ENCODE measurements at regions not wholly inside any gene's neighbourhood (a gene's known extent, or its start where the extent isn't known, plus 50 kb on each side); places are given as distances from the start of the nearest gene placed in this dataset.

DNA sequence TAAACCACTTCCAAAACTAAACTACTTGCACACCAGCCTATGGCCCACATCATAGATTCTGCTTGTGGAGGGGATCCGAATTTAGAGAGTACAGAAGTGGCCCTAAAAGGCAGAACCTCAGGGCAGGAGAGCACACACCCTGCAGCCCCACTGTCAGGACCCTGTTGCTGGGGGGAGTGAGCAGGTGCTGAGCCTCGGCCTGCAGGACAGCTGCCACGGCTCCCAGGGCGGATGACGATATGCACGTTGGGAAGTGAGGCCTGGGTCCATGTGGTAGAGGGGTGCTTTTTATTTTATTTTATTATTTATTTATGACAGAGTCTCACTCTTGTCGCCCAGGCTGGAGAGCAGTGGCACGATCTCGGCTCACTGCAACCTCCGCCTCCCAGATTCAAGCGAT lies 73.5 kb downstream of the TNFAIP2 start:
- H3K4me1 Mint-ChIP-seq (ENCODE audit: low read depth): peaks cover 4% of the 10 kb centered on the region
- peaks cover 6% of the 10 kb centered on the region for H3K9me3 Mint-ChIP-seq (ENCODE audit: low read depth)
- H3K4me3 Mint-ChIP-seq (ENCODE audit: low read depth): no peak overlapping the region
- DNase-seq (ENCODE audit: low spot score, unreplicated experiment): no peak
- H3K27me3 Mint-ChIP-seq: no peaks in the 10 kb centered on the region
- H3K27ac Mint-ChIP-seq: no peak overlapping the region
- H3K36me3 Mint-ChIP-seq (ENCODE audit: insufficient read depth): no peaks in the 10 kb centered on the region
- TF ChIP-seq, protein P1, sequence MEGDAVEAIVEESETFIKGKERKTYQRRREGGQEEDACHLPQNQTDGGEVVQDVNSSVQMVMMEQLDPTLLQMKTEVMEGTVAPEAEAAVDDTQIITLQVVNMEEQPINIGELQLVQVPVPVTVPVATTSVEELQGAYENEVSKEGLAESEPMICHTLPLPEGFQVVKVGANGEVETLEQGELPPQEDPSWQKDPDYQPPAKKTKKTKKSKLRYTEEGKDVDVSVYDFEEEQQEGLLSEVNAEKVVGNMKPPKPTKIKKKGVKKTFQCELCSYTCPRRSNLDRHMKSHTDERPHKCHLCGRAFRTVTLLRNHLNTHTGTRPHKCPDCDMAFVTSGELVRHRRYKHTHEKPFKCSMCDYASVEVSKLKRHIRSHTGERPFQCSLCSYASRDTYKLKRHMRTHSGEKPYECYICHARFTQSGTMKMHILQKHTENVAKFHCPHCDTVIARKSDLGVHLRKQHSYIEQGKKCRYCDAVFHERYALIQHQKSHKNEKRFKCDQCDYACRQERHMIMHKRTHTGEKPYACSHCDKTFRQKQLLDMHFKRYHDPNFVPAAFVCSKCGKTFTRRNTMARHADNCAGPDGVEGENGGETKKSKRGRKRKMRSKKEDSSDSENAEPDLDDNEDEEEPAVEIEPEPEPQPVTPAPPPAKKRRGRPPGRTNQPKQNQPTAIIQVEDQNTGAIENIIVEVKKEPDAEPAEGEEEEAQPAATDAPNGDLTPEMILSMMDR (IDR thresholded peaks at IDR 0.05; ENCODE audit: unreplicated experiment): no peak

DNA sequence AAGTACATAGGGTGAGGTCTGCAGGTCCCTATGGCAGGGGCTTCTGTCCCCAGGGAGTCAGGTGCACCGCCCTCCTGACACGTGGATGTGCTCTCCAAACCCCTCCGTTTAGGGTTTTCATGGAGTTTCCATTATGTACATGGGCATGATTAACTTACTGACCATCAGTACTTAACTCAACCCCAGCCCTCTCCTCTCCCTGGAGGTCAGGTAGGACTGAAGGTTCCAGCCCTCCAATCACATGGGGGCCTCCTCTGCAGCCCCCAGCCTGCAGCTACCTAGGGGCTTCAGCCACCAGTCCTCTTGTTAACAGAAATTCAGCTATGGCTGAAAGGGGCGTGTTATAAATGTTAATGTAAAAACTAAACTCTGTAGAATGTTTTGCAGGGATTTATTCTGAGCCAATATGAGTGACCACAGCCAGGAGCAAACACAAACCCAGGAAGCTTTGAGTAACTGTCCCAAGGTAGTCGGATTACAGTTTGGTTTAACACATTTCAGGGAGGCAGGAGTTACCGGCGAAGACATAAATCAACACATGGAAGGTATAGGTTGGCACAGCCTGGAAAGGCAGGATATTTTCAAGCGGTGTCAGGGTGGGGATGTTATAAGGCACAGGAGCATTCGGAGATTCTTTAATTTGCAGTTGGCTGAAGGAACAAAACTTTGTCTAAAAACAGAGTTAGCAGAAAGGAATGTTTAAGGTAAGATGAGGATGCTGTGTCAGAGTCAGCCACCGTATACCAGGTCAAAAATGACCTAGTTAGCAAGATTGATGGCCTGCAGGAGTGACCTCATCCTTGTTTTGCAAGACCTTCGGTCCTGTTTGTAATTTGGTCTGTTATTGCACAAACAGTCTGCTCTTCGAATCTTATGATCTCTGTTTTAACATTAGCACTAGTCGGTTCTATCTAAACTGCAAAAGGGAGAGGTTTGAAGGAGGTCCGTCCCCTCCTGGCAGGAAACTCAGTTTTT lies 75.2 kb downstream of the TNFAIP2 start:
- Mint-ChIP-seq H3K27ac (peak overlapping the region; percentile 67), H3K4me3 (ENCODE audit: low read depth) (no peak overlapping the region), H3K9me3 (ENCODE audit: low read depth) (peaks cover 6% of the 10 kb centered on the region), H3K36me3 (ENCODE audit: insufficient read depth) (no peaks in the 10 kb centered on the region), H3K27me3 (no peaks in the 10 kb centered on the region), H3K4me1 (ENCODE audit: low read depth) (peaks cover 4% of the 10 kb centered on the region)
- TF ChIP-seq, protein P1 (IDR thresholded peaks at IDR 0.05; ENCODE audit: unreplicated experiment): no peak
- DNase-seq (ENCODE audit: low spot score, unreplicated experiment): no peak

DNA sequence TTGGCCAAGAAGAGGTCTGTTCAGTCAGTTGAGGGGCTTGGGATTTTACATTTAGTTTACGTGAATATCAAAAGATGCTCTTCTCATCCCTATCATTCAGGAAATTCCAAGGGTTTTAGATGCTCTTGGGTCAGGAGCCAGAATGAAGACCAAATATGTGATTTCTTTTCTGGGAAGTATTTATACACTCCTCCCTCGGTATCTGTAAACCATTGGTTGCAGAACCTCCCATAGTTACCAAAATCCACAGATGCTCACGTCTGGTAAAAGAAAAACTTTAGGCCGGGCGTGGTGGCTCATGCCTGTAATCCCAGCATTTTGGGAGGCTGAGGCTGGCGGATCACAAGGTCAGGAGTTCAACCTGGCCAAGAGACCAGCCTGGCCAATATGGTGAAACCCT lies 75.9 kb downstream of the TNFAIP2 start:
- Mint-ChIP-seq H3K36me3 (ENCODE audit: insufficient read depth) (peaks cover 2% of the 10 kb centered on the region), H3K4me3 (ENCODE audit: low read depth) (no peak overlapping the region), H3K27me3 (no peaks in the 10 kb centered on the region), H3K9me3 (ENCODE audit: low read depth) (peaks cover 12% of the 10 kb centered on the region), H3K27ac (no peak overlapping the region), H3K4me1 (ENCODE audit: low read depth) (peaks cover 4% of the 10 kb centered on the region)
- TF ChIP-seq, protein P1 (IDR thresholded peaks at IDR 0.05; ENCODE audit: unreplicated experiment): no peak
- no peak for DNase-seq (ENCODE audit: low spot score, unreplicated experiment)

DNA sequence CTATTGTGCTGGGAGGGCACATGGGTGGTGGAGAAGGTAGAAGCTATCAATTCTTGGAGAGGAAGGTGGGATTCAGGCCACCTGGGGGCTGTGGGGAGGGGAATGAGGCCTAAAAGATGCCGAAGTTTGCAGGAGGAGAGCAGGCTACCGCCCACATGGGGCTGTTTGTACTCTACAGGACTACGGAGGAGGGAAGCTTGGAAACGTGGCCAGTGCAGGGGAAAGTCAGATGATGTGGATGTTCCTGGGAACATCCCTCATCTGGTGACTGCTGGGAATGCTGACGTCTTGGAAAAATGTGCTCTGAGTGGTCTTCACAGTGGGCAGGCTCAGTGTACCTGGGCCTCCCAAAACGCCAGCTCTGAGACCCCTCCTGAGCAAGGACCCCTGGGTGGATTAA lies 78.5 kb downstream of the TNFAIP2 start:
- Mint-ChIP-seq H3K36me3 (ENCODE audit: insufficient read depth) (peaks cover 2% of the 10 kb centered on the region), H3K4me1 (ENCODE audit: low read depth) (peaks cover 2% of the 10 kb centered on the region), H3K27ac (no peak overlapping the region), H3K4me3 (ENCODE audit: low read depth) (no peak overlapping the region), H3K27me3 (peaks cover 1% of the 10 kb centered on the region), H3K9me3 (ENCODE audit: low read depth) (peaks cover 13% of the 10 kb centered on the region)
- DNase-seq (ENCODE audit: low spot score, unreplicated experiment): no peak
- TF ChIP-seq, protein P1 (IDR thresholded peaks at IDR 0.05; ENCODE audit: unreplicated experiment): no peak

DNA sequence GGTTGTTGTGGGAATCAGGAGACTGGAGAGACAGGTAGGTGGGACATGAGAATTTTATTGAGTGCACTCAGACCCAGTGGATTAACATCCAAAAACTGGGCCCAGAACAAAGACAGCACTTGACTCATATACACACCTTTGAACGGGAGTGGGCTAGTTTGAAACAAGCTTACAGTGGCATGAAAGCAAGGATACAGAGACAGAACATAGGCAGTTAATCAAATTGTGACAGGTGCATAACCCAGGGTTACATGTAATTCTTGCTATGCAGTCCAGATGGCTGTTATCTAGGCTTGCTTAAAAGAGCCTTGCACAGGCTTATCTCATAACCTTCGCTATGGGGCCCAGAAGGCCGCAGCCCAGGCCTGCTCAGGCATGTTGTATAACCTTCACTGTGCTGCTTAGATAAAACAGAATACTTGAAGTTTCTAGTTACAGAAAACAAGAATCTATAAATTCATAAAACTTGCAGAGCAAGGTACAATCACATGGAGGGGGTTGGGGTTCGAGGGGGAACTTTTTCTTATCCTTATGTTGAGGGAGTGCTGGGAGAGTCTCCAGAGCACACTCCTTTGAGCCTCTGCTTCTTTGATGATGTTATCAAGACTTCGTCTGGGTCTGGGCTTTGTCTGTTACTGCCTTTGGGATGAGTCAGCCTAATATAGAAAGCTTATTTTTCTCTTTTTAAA lies 81.7 kb downstream of the TNFAIP2 start:
- H3K36me3 Mint-ChIP-seq (ENCODE audit: insufficient read depth): peaks cover 2% of the 10 kb centered on the region
- H3K27me3 Mint-ChIP-seq: peaks cover 26% of the 10 kb centered on the region
- H3K9me3 Mint-ChIP-seq (ENCODE audit: low read depth): peaks cover 13% of the 10 kb centered on the region
- DNase-seq (ENCODE audit: low spot score, unreplicated experiment): no peak
- H3K4me3 Mint-ChIP-seq (ENCODE audit: low read depth): no peak overlapping the region
- TF ChIP-seq, protein P1 (IDR thresholded peaks at IDR 0.05; ENCODE audit: unreplicated experiment): no peak
- peaks cover 2% of the 10 kb centered on the region for H3K4me1 Mint-ChIP-seq (ENCODE audit: low read depth)
- no peak overlapping the region for H3K27ac Mint-ChIP-seq
